Neuronal stem cell (in vitro differentiated cells): ENCODE measurements at regions not wholly inside any gene's neighbourhood (a gene's known extent, or its start where the extent isn't known, plus 50 kb on each side); places are given as distances from the start of the nearest gene placed in this dataset.

Experiments used
- DNase-seq: peaks from one replicate; pipeline ENCODE4 v3.0.0-alpha.2; 2013; ENCODE audit warnings: low spot score
- H2AFZ ChIP-seq: one replicate; pipeline ENCODE4 v1.6.1; 2013; ENCODE audit warnings: mild to moderate bottlenecking, low read length, inconsistent platforms
- H2AK5ac ChIP-seq: 2 replicates; pipeline ENCODE4 v1.6.1; 2013; ENCODE audit warnings: low read depth, mild to moderate bottlenecking, inconsistent platforms, low read length, moderate library complexity, mixed read lengths
- H2BK120ac ChIP-seq: 2 replicates; pipeline ENCODE4 v1.6.1; 2013; ENCODE audit warnings: low read depth, mild to moderate bottlenecking, inconsistent platforms, low read length, moderate library complexity, mixed read lengths
- H2BK12ac ChIP-seq: one replicate; pipeline ENCODE4 v1.6.1; 2013; ENCODE audit warnings: low read length, inconsistent platforms
- H2BK15ac ChIP-seq: 2 replicates; pipeline ENCODE4 v1.6.1; 2013; ENCODE audit warnings: mild to moderate bottlenecking, low read length, inconsistent platforms, mixed read lengths
- H2BK5ac ChIP-seq: one replicate; pipeline ENCODE4 v1.6.1; 2013; ENCODE audit warnings: inconsistent platforms, mild to moderate bottlenecking, low read length, moderate library complexity
- H3K14ac ChIP-seq: one replicate; pipeline ENCODE4 v1.6.1; 2013; ENCODE audit warnings: low read length, inconsistent platforms
- H3K18ac ChIP-seq: 2 replicates; pipeline ENCODE4 v1.6.1; 2013; ENCODE audit warnings: low read length, inconsistent platforms
- H3K23ac ChIP-seq: 2 replicates; pipeline ENCODE4 v1.6.1; 2013; ENCODE audit warnings: low read depth, mild to moderate bottlenecking, mixed read lengths, low read length, inconsistent platforms; ENCODE audit not compliant: poor library complexity
- H3K27ac ChIP-seq: replicated peaks from 3 replicates; pipeline ENCODE4 v1.5.1; 2013; ENCODE audit warnings: low read length, inconsistent platforms
- H3K27me3 ChIP-seq, 3 experiments: 2 replicates each; pipeline ENCODE4 v1.6.1; 2013; ENCODE audit warnings: low read length in 3 of 3, mild to moderate bottlenecking in 2 of 3, inconsistent platforms in 1 of 3, low read depth in 1 of 3, mixed read lengths in 1 of 3, moderate library complexity in 1 of 3; ENCODE audit not compliant: control insufficient read depth in 3 of 3, insufficient read depth in 3 of 3
- H3K36me3 ChIP-seq, 2 donors: replicated peaks in 1 of 2; 2 replicates each; pipeline ENCODE4 v1.6.1; 2013; ENCODE audit warnings: low read length in 2 of 2; ENCODE audit not compliant: control insufficient read depth in 2 of 2, insufficient read depth in 2 of 2
- H3K4ac ChIP-seq: 2 replicates; pipeline ENCODE4 v1.6.1; 2013; ENCODE audit warnings: inconsistent platforms, mild to moderate bottlenecking, low read length, moderate library complexity
- H3K4me1 ChIP-seq, 2 donors: 1 replicate in 1 of 2; 2 replicates in 1 of 2; pipeline ENCODE4 v1.6.1; 2013; ENCODE audit warnings: low read length in 2 of 2, low read depth in 1 of 2; ENCODE audit not compliant: control insufficient read depth in 2 of 2, insufficient read depth in 1 of 2
- H3K4me2 ChIP-seq: one replicate; pipeline ENCODE4 v1.6.1; 2013; ENCODE audit warnings: mild to moderate bottlenecking, low read length, inconsistent platforms; ENCODE audit not compliant: insufficient read depth, poor library complexity, severe bottlenecking
- H3K4me3 ChIP-seq, 2 donors: 2 replicates each; pipeline ENCODE4 v1.5.1; 2013; ENCODE audit warnings: low read length in 2 of 2, mild to moderate bottlenecking in 2 of 2, inconsistent platforms in 1 of 2, moderate library complexity in 1 of 2
- H3K79me1 ChIP-seq: one replicate; pipeline ENCODE4 v1.6.1; 2013; ENCODE audit warnings: low read depth, mild to moderate bottlenecking, inconsistent platforms, low read length, moderate library complexity
- H3K9ac ChIP-seq: one replicate; pipeline ENCODE4 v1.6.1; 2013; ENCODE audit warnings: mild to moderate bottlenecking, low read depth, low read length, inconsistent platforms; ENCODE audit not compliant: poor library complexity
- H3K9me3 ChIP-seq, 2 donors: replicated peaks in 1 of 2; 2 replicates each; pipeline versions ENCODE3 to v1.6.1; 2013; ENCODE audit warnings: low read length in 2 of 2, mild to moderate bottlenecking in 2 of 2, inconsistent platforms in 1 of 2, low read depth in 1 of 2, mixed read lengths in 1 of 2, moderate library complexity in 1 of 2; ENCODE audit not compliant: control insufficient read depth in 2 of 2, insufficient read depth in 1 of 2
- H4K8ac ChIP-seq: one replicate; pipeline ENCODE4 v1.6.1; 2013; ENCODE audit warnings: low read depth, mild to moderate bottlenecking, inconsistent platforms, low read length, moderate library complexity
- H4K91ac ChIP-seq: one replicate; pipeline ENCODE4 v1.6.1; 2013; ENCODE audit warnings: low read length, low read depth, mild to moderate bottlenecking, inconsistent platforms; ENCODE audit not compliant: poor library complexity
- WGBS, 2 donors: extraction: QIAGEN DNeasy Blood & Tissue Kit; methylation state at CpG; one replicate each; pipeline ENCODE4 v1.1.7; 2013; ENCODE audit warnings: missing lambda C conversion rate in 2 of 2, mixed read lengths in 1 of 2; ENCODE audit not compliant: insufficient read length in 2 of 2, insufficient replicate concordance in 1 of 2; ENCODE audit errors: extremely low coverage in 2 of 2; 5-methylcytosine and 5-hydroxymethylcytosine counted together

- H3K9me3 ChIP-seq, result peaks cover 0 to 2% of the 10 kb centered on the region in 2 donors
- no peak overlapping the region for H3K23ac ChIP-seq
- DNase-seq, result no peak
- no peak overlapping the region for H2AK5ac ChIP-seq
- H2BK5ac ChIP-seq, result no peak overlapping the region
- H3K4ac ChIP-seq, result no peak overlapping the region
- no peak overlapping the region for H3K4me2 ChIP-seq
- no peak overlapping the region for H4K91ac ChIP-seq
- H3K9ac ChIP-seq, result no peak overlapping the region
- H2BK15ac ChIP-seq, result no peak overlapping the region
- H3K4me1 ChIP-seq, result peaks cover 6% of the 10 kb centered on the region in 2 donors
- no peak overlapping the region for H2BK120ac ChIP-seq
- H3K18ac ChIP-seq, result peak overlapping the region; percentile 30
- no peaks in the 10 kb centered on the region for H3K79me1 ChIP-seq
- no peak overlapping the region for H3K4me3 ChIP-seq
- no peak overlapping the region for H2AFZ ChIP-seq
- no peak overlapping the region for H3K27ac ChIP-seq
- no peaks in the 10 kb centered on the region for H3K27me3 ChIP-seq
- no peaks in the 10 kb centered on the region for H3K36me3 ChIP-seq
- no CpG with 5 or more reads among the region's 8 CpGs for WGBS, 2 donors
- no peak overlapping the region for H3K14ac ChIP-seq
- H2BK12ac ChIP-seq, result no peak overlapping the region
- no peak overlapping the region for H4K8ac ChIP-seq
Measured at GRCh38 chr2:128611421-128612320, 293.0 kb upstream of the HS6ST1 start.

GRCh38 chr2:128612628-128613027, 294.0 kb upstream of the HS6ST1 start:
- Histone ChIP-seq H3K4ac (no peak overlapping the region), H3K4me2 (no peak overlapping the region), H4K91ac (no peak overlapping the region), H3K4me1 (peaks cover 4 to 9% of the 10 kb centered on the region in 2 donors), H3K18ac (no peak overlapping the region), H2BK15ac (no peak overlapping the region), H2BK12ac (no peak overlapping the region), H3K23ac (peak overlapping the region; percentile 14), H2BK5ac (no peak overlapping the region), H3K79me1 (no peaks in the 10 kb centered on the region), H3K4me3 (no peak overlapping the region), H3K9ac (no peak overlapping the region), H3K27me3 (no peaks in the 10 kb centered on the region), H2BK120ac (no peak overlapping the region), H2AFZ (no peak overlapping the region), H3K14ac (no peak overlapping the region), H4K8ac (no peak overlapping the region), H3K27ac (no peak overlapping the region), H3K36me3 (no peaks in the 10 kb centered on the region), H3K9me3 (peaks cover 0 to 2% of the 10 kb centered on the region in 2 donors), H2AK5ac (peak overlapping the region; percentile 48)
- DNase-seq, result no peak
- no CpG with 5 or more reads among the region's 3 CpGs for WGBS, 2 donors

- no CpG with 5 or more reads among the region's 7 CpGs for WGBS, 2 donors
- DNase-seq, result no peak
- no peak overlapping the region for H3K27ac ChIP-seq
Measured at GRCh38 chr2:128613351-128613750, 294.7 kb upstream of the HS6ST1 start.

GRCh38 chr2:128613876-128614275, 295.2 kb upstream of the HS6ST1 start:
- no peak overlapping the region for H2BK12ac ChIP-seq
- no peaks in the 10 kb centered on the region for H3K27me3 ChIP-seq
- H3K18ac ChIP-seq, result no peak overlapping the region
- no peak overlapping the region for H4K91ac ChIP-seq
- no peak overlapping the region for H2AK5ac ChIP-seq
- no peaks in the 10 kb centered on the region for H3K36me3 ChIP-seq
- no peak overlapping the region for H3K4me2 ChIP-seq
- H3K4me3 ChIP-seq, result no peak overlapping the region
- no peak overlapping the region for H3K9ac ChIP-seq
- H2BK5ac ChIP-seq, result no peak overlapping the region
- peak overlapping the region; percentile 2 for H2BK15ac ChIP-seq
- H3K79me1 ChIP-seq, result no peaks in the 10 kb centered on the region
- H3K23ac ChIP-seq, result no peak overlapping the region
- no CpG with 5 or more reads among the region's 4 CpGs for WGBS, 2 donors
- H2BK120ac ChIP-seq, result no peak overlapping the region
- no peak overlapping the region for H2AFZ ChIP-seq
- H3K4ac ChIP-seq, result no peak overlapping the region
- H3K9me3 ChIP-seq, result peaks cover 2 to 5% of the 10 kb centered on the region in 2 donors
- no peak overlapping the region for H3K14ac ChIP-seq
- H3K27ac ChIP-seq, result no peak overlapping the region
- no peak for DNase-seq
- H4K8ac ChIP-seq, result no peak overlapping the region
- peaks cover 3 to 9% of the 10 kb centered on the region in 2 donors for H3K4me1 ChIP-seq

More at GRCh38 chr2:128613351-128613750, 294.7 kb upstream of the HS6ST1 start:
- Histone ChIP-seq H3K9ac (no peak overlapping the region), H3K36me3 (no peaks in the 10 kb centered on the region), H3K9me3 (peaks cover under 1 to 2% of the 10 kb centered on the region in 2 donors), H3K4ac (no peak overlapping the region), H2BK120ac (no peak overlapping the region), H2BK5ac (no peak overlapping the region), H2BK12ac (no peak overlapping the region), H3K27me3 (no peaks in the 10 kb centered on the region), H2AFZ (peak overlapping the region; percentile 61), H3K18ac (peak overlapping the region; percentile 36), H2BK15ac (peak overlapping the region; percentile 2), H3K4me2 (no peak overlapping the region), H4K8ac (peak overlapping the region; percentile 48), H4K91ac (no peak overlapping the region), H3K4me3 (no peak overlapping the region), H3K79me1 (no peaks in the 10 kb centered on the region), H2AK5ac (no peak overlapping the region), H3K4me1 (peaks cover 3 to 9% of the 10 kb centered on the region in 2 donors), H3K23ac (no peak overlapping the region), H3K14ac (no peak overlapping the region)
